CD4-positive, alpha-beta T cell treated with Interleukin-6 at 100 ng/mL for 8 hours (primary cell): ENCODE measurements at regions not wholly inside any gene's neighbourhood (a gene's known extent, or its start where the extent isn't known, plus 50 kb on each side); places are given as distances from the start of the nearest gene placed in this dataset.

ENCODE experiments used
- DNase-seq: peaks from one replicate; pipeline ENCODE4 v3.0.0-alpha.2; 2020; ENCODE audit warnings: mixed read lengths, low spot score

- DNase-seq, result no peak
Observed at GRCh38 chr16:87552072-87552718, 50.1 kb upstream of the JPH3 start.

- DNase-seq, result no peak
Observed at GRCh38 chr16:87551487-87551886, 50.8 kb upstream of the JPH3 start.

- DNase-seq, result peak; percentile 40
Observed at GRCh38 chr16:87550495-87550961, 51.8 kb upstream of the JPH3 start.

GRCh38 chr16:87549627-87550494 is 52.4 kb upstream of the JPH3 start:
- no peak for DNase-seq

DNA sequence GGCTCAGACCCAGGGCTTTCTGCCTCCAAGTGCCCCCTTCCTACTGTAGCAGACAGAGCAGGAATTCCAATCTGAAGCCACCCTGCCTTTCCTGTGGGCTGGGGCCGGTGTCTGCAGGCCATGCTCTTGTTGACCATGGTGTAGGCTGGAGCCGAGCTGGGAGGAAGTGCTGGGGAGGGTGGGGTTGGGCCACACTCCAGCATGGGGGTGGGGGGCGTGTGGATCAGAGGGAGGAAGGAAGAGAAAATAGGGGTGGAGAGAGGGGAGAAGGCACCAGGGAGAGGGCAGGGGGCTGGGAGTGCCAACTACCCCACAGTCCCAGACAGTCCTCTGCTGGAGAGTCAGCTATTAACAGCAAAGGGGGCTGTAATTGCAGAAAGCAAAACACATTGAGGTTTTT is 54.3 kb upstream of the JPH3 start:
- no peak for DNase-seq

DNA sequence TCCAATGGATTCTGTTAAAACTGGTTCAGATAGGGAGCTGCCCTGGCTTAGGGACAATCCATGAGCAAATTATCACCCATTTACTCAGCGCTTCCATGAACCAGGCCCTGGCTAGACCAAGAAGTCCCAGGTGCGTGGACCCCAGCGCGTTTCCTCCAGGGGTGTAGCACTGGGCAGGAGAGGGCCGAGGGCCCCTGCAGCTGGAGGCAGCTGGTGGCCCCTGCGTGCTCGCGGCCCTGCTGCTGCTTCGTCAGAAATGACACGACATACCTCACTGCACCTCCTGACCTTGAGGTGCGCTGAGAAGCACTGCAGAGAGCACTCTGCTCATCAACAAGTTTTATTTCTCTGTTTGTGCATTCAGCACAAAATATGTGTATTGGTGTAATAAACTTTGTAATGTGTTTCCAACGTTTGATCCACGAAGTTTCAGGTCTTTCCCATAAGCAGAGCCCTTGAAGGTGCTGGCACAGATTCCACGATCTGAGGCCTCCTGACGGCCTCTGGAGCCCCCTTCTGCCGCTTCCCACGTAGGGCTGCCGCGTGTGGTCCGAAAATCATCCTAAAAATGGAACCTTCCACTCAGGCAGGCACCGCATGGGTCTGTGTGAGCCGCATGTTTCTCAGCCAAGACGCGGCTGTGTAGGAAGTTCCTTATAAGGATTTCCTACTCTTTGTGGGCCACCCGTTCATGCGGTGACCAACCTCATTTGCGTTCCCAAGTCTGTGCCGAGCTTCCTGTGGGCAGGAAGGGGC is 50.8 kb upstream of the ZCCHC14 start:
- no peak for DNase-seq

DNA sequence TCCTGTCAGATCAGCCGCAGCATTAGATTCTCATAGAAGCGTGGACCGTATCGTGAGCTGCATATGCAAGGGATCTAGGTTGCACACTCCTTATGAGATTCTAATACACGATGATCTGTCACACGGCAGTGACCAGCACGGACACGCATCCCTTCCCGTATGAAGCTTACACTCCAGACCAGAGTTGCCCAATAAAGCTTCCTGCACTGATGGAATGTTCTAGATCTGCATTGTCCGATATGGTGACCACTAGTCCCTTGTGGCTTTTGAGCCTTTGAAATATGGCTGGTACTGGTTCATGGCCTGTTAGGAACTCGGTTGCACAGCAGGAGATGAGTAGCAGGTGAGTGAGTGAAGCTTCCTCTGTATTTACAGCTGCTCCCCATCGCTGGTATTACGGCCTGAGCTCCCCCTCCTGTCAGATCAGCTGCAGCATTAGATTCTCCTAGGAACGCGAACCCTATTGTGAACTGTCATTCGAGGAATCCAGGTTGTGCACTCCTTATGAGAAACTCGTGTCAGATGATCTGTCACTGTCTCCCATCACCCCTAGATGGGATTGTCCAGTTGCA is 49.8 kb upstream of the ZCCHC14 start:
- no peak for DNase-seq
